ENCODE measurements at regions not wholly inside any gene's neighbourhood (a gene's known extent, or its start where the extent isn't known, plus 50 kb on each side); places are given as distances from the start of the nearest gene placed in this dataset.

DNA sequence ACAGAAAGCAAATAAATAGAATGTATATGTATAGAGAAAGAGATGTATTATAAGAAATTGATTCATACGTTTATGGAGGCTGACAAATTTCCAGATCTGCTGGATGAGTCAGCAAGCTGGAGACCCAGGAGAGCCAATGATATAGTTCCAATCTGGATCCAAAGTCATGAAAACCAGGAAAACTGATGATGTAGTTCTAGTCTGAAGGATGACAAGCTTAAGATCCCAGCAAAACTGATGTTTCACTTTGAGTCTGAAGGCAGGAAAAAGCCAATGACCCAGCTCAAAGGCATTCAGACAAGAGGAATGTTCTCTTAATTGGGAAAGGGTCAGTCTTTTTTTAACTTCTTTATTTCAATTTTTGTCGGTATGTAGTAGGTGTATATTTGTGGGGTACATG, 102.6 kb downstream of the LHFPL1 start:
- Histone ChIP-seq H3K4me1 (ENCODE audit: low read depth) (no peaks in the 10 kb centered on the region), H3K4me3 (no peak overlapping the region), H3K36me3 (no peaks in the 10 kb centered on the region), H3K27me3 (no peaks in the 10 kb centered on the region), H3K27ac (no peak overlapping the region), H3K9me3 (ENCODE audit: low read depth) (no peaks in the 10 kb centered on the region)
- TF ChIP-seq, protein P1, sequence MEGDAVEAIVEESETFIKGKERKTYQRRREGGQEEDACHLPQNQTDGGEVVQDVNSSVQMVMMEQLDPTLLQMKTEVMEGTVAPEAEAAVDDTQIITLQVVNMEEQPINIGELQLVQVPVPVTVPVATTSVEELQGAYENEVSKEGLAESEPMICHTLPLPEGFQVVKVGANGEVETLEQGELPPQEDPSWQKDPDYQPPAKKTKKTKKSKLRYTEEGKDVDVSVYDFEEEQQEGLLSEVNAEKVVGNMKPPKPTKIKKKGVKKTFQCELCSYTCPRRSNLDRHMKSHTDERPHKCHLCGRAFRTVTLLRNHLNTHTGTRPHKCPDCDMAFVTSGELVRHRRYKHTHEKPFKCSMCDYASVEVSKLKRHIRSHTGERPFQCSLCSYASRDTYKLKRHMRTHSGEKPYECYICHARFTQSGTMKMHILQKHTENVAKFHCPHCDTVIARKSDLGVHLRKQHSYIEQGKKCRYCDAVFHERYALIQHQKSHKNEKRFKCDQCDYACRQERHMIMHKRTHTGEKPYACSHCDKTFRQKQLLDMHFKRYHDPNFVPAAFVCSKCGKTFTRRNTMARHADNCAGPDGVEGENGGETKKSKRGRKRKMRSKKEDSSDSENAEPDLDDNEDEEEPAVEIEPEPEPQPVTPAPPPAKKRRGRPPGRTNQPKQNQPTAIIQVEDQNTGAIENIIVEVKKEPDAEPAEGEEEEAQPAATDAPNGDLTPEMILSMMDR (IDR thresholded peaks at IDR 0.05; ENCODE audit: low read depth, low read length): no peak
- DNase-seq (ENCODE audit: low read depth in 1 of 2, low spot score in 1 of 2): no peak

DNA sequence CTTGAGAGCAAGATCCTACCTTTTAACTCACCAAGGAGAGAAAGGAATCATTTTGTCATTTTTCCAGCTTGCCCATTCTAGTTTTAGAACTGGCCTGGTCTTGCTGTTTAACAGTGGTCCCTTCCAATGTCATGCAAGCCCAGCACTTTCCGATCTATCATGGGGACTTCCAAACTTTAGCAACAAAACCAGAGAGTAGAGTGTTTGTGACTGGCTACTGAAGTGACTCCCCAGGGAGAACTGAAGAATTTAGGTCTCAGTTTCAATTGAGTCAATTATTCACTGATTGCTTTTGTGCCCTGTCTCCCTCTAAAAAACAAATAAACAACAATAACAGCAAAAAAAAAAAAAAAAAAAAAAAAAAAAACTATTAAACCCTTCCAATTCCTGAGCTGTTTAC, 108.3 kb downstream of the LHFPL1 start:
- H3K9me3 ChIP-seq (ENCODE audit: low read depth): no peaks in the 10 kb centered on the region
- no peak for DNase-seq (ENCODE audit: low read depth in 1 of 2, low spot score in 1 of 2)
- H3K27me3 ChIP-seq: no peaks in the 10 kb centered on the region
- TF ChIP-seq, protein P1 (IDR thresholded peaks at IDR 0.05; ENCODE audit: low read depth, low read length): no peak
- H3K27ac ChIP-seq: no peak overlapping the region
- H3K36me3 ChIP-seq: no peaks in the 10 kb centered on the region
- H3K4me1 ChIP-seq (ENCODE audit: low read depth): no peaks in the 10 kb centered on the region
- H3K4me3 ChIP-seq: no peak overlapping the region

- Histone ChIP-seq H3K27me3 (no peaks in the 10 kb centered on the region), H3K9me3 (ENCODE audit: low read depth) (no peaks in the 10 kb centered on the region), H3K4me1 (ENCODE audit: low read depth) (no peaks in the 10 kb centered on the region), H3K27ac (no peak overlapping the region), H3K36me3 (no peaks in the 10 kb centered on the region), H3K4me3 (no peak overlapping the region)
- DNase-seq (ENCODE audit: low read depth in 1 of 2, low spot score in 1 of 2): no peak
- TF ChIP-seq, protein P1 (IDR thresholded peaks at IDR 0.05; ENCODE audit: low read depth, low read length): no peak
Observed at GRCh38 chrX:112555831-112556230, 123.9 kb downstream of the LHFPL1 start.

DNA sequence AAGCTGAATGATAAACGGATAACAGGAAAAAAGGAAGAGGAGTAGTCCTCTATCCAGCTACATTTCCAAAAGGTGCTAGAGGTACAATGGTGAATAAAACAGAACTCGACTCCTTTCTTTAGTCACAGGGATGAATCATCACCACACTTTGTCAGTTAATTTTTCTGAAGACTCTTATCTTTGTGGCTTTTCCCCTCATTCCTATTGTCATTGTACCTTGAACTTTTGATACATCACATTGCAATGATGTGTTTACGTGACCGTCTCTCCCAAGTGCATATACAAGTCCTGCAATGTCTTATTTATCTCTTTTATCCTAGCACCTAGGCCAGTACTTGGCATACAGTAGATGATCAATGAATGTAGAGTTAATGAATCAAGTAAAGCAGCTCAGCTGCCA, 134.7 kb downstream of the LHFPL1 start:
- no peaks in the 10 kb centered on the region for H3K9me3 ChIP-seq (ENCODE audit: low read depth)
- no peaks in the 10 kb centered on the region for H3K27me3 ChIP-seq
- H3K36me3 ChIP-seq: no peaks in the 10 kb centered on the region
- H3K4me1 ChIP-seq (ENCODE audit: low read depth): no peaks in the 10 kb centered on the region
- TF ChIP-seq, protein P1 (IDR thresholded peaks at IDR 0.05; ENCODE audit: low read depth, low read length): no peak
- H3K27ac ChIP-seq: no peak overlapping the region
- DNase-seq (ENCODE audit: low read depth in 1 of 2, low spot score in 1 of 2): no peak
- H3K4me3 ChIP-seq: no peak overlapping the region

DNA sequence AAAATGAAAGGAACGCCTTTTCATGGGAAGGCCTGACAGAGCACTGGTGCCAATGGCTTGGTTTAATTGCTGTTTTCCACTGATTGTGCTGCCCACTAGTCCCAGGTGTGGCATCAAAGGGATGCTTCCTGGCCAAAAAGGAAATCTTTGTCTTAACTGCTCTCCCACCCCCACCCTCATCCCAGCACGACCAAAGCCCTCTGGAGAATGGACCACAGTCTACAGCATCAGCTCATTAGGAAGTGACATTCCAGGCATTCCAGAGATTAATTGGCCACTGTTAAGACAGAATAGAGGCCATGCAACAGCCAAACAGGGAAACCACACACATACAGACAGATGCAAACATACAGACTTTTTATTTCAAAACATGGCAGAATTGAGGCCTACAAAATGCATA, 143.2 kb downstream of the LHFPL1 start:
- no peaks in the 10 kb centered on the region for H3K27me3 ChIP-seq
- no peak overlapping the region for H3K4me3 ChIP-seq
- no peaks in the 10 kb centered on the region for H3K4me1 ChIP-seq (ENCODE audit: low read depth)
- peak in 1 of 2 donors; percentile 24 for DNase-seq (ENCODE audit: low read depth in 1 of 2, low spot score in 1 of 2)
- no peaks in the 10 kb centered on the region for H3K36me3 ChIP-seq
- no peak overlapping the region for H3K27ac ChIP-seq
- TF ChIP-seq, protein P1 (IDR thresholded peaks at IDR 0.05; ENCODE audit: low read depth, low read length): no peak
- H3K9me3 ChIP-seq (ENCODE audit: low read depth): no peaks in the 10 kb centered on the region

- no peaks in the 10 kb centered on the region for H3K4me1 ChIP-seq (ENCODE audit: low read depth)
- no peaks in the 10 kb centered on the region for H3K27me3 ChIP-seq
- DNase-seq (ENCODE audit: low read depth in 1 of 2, low spot score in 1 of 2): no peak
- no peaks in the 10 kb centered on the region for H3K36me3 ChIP-seq
- H3K27ac ChIP-seq: no peak overlapping the region
- TF ChIP-seq, protein P1 (IDR thresholded peaks at IDR 0.05; ENCODE audit: low read depth, low read length): no peak
- no peak overlapping the region for H3K4me3 ChIP-seq
- no peaks in the 10 kb centered on the region for H3K9me3 ChIP-seq (ENCODE audit: low read depth)
Observed at GRCh38 chrX:112527903-112528302, 151.8 kb downstream of the LHFPL1 start.
